GM12873 (cell line): ENCODE measurements at regions not wholly inside any gene's neighbourhood (a gene's known extent, or its start where the extent isn't known, plus 50 kb on each side); places are given as distances from the start of the nearest gene placed in this dataset.

ENCODE experiments used
- TF ChIP-seq, protein P1 (sequence below): IDR thresholded peaks from 2 replicates; pipeline ENCODE4 v1.5.1; 2012; ENCODE audit warnings: low read depth, mild to moderate bottlenecking, moderate library complexity, low read length, control low read depth; ENCODE audit not compliant: insufficient read depth; ENCODE audit errors: missing control alignments

- TF ChIP-seq, protein P1, sequence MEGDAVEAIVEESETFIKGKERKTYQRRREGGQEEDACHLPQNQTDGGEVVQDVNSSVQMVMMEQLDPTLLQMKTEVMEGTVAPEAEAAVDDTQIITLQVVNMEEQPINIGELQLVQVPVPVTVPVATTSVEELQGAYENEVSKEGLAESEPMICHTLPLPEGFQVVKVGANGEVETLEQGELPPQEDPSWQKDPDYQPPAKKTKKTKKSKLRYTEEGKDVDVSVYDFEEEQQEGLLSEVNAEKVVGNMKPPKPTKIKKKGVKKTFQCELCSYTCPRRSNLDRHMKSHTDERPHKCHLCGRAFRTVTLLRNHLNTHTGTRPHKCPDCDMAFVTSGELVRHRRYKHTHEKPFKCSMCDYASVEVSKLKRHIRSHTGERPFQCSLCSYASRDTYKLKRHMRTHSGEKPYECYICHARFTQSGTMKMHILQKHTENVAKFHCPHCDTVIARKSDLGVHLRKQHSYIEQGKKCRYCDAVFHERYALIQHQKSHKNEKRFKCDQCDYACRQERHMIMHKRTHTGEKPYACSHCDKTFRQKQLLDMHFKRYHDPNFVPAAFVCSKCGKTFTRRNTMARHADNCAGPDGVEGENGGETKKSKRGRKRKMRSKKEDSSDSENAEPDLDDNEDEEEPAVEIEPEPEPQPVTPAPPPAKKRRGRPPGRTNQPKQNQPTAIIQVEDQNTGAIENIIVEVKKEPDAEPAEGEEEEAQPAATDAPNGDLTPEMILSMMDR = no peak
Observed at GRCh38 chr5:20694121-20694520, 706.1 kb upstream of the CDH18 start.

- TF ChIP-seq, protein P1 = no peak
Observed at GRCh38 chr5:20692913-20693312, 704.9 kb upstream of the CDH18 start.

DNA sequence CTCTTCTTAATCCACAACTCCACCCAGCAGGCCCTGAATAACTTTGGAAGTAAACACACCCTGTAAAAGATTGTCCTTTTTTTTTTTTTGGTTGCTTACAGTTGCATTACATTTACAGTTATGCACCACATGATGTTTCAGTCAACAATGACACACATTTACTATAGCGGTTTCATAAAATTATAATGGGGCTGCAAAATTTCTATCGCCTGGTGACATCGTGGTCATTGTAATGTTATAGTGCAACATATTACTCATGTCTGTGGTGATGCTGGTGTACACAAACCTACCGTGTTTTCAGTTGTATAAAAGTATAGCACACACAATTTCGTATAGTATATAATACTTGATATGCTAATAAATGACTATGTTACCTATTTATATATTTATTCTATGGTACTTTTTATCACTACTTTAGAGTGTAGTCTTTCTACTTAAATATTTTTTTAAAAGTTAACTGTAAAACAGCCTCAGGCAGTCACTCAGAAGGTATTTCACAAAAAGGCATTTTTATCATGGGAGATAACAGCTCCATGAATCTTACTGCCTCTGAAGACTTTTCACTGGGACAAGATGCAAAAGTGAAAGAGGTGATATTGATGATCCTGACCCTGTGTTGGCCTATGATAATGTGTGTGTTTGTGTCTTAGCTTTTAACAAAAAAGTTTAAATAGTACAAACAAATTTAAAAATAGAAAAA lies 695.4 kb upstream of the CDH18 start:
- TF ChIP-seq, protein P1 = no peak

DNA sequence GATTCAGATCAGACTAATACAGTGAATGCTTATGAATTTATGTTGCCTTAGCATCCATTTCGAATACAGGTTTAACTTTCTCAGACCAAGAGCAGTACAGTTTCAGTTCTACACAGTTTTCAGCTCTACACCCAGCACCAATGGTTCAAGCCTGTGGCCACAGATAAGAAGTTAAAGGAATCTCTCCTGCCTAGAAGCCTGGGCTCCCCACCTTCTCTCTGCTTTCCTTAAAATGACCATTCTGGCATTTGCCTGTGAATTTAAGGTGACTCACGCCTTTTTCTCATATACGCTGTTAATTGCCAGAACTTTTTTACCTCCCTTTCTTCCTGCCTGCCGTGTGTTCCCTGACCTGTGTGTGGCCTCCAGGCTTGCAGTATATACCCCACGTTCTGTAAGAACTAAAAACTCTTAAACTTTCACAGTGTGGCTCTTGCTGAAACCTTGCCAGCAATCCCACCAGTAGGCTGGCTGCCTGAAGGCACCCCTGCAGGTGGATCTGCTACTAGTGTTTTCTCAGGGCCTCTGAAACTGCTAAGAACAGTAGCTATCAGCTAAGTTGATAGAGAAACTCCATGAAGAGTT lies 692.8 kb upstream of the CDH18 start:
- TF ChIP-seq, protein P1 = no peak

- TF ChIP-seq, protein P1 = no peak
Observed at GRCh38 chr5:20678814-20679298, 690.9 kb upstream of the CDH18 start.

GRCh38 chr5:20678386-20678785 lies 690.4 kb upstream of the CDH18 start:
- TF ChIP-seq, protein P1 = no peak

- TF ChIP-seq, protein P1 = no peak
Observed at GRCh38 chr5:20660588-20660987, 672.6 kb upstream of the CDH18 start.
